ENCODE measurements at regions not wholly inside any gene's neighbourhood (a gene's known extent, or its start where the extent isn't known, plus 50 kb on each side); places are given as distances from the start of the nearest gene placed in this dataset.
"Not testable (repeated sequence)": the region's sequence is repeated elsewhere in the genome, so short reads cannot be mapped to it uniquely, and the experiment has no call there.

DNA sequence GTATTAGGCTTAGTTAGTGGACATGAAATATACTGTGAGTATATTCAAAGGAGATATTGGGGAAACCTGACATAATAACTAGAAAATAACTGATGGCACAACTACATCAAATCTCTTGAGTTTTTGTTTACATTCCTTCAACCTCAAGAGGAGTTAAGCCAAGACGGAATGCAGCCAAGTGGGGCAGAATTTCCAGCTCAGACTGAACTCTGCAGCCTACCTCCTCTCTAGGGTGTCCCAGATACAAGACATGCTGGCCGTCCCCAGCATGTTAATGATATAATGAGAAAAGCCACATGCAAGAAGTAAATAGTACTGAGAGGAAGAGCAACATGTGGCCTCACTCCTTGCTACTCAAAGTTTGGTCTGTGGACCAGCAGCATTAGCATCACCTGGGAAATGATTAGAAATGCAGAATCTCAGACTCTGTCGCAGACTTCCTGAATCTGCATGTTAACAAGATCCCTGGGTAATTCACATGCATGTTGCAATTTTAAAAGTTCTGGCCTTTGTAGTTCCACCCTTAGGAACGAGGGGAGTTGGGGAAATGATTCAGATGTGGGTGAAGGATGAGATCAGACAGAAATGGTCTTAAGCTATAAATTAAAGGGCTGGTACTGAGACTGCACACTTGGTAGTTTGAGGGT lies 118.4 kb upstream of the CACUL1 start:
- DNase-seq = no peak

DNA sequence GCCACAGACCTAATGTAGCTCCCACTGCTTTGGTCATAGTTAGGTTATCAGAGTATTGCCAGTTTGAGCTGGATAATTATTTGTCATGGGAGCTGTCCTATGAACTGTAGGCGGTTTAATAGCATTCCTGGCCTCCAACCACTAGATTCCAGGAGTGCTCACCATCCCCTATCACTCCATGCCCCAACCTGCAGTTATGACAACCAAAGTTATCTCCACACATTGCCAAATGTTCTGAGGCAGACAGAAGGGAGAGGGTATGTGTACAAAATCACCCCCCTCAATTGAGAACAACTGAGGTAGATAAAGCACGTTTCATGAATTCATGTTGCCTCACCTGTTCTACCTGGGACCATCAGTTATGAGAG lies 119.0 kb upstream of the CACUL1 start:
- no peak for DNase-seq

DNA sequence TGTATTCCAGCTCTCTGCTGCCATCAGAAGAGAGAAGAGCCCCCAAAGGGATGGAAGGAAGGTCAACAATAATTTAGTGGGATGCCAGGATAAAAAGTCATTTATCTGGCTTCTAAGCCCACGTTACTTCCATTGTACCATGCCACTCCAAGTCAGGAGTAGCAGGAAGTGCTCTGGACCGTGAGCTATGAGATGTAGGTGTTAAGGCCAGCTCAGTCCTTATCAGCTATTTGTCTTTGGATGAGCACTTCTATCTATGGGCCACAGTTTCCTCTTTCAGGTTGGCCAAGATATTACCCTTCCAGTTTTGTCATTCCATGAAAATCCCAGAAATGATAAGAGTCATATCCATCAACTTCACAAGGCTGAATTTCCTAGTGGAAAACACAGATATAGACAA lies 119.4 kb upstream of the CACUL1 start:
- DNase-seq = no peak

DNA sequence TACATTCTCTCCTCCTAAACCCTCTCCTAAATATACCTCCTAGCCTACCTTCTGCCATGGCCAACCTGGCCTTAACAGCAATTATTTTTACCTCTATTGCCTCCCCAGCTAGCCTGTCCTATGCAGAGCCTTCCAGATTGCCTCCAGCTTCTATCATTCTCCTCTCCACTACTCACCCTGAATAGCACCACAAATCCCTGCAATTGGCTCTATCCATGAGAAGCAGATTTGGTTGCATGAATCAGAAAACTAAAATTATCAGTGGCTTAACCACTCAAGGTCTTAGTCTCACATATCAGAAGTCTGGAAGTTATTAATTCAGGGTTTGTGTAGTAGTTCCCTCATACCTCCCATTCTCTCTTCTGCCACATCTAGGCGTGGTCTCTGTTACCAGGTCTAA lies 120.3 kb upstream of the CACUL1 start:
- no peak for DNase-seq

DNA sequence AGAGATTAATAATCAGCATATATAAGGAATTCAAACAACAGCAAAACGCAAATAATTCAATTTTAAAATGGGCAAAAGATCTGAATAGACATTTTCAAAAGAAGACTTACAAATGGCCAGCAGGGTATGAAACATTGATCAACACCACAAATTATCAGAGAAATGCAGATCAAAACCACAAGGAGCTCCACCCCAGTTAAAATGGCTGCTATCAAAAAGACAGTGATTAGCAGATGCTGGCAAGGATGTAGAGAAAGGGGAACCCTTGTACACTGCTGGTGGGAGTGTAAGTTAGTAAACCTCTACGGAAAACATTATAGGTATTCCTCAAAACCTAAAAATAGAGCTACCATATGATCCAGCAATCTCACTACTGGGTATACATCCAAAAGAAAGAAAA lies 128.0 kb upstream of the CACUL1 start:
- no peak for DNase-seq

DNA sequence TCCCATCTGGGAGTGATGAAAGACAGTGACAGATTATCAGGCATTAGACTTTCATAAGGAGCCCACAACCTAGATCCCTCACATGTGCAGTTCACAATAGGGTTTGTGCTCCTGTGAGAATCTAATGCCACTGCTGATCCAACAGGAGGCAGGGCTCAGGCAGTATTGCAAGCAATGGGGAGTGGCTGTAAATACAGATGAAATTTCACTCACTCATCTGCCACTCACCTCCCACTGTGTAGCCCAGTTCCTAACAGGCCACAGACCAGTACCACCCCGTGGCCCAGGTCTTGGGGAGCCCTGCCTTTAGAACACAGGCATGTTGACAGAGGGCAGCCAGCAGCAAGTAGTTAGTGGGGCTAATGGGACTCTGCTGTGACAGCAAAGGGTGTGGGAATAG lies 137.3 kb upstream of the NANOS1 start:
- DNase-seq = no peak

DNA sequence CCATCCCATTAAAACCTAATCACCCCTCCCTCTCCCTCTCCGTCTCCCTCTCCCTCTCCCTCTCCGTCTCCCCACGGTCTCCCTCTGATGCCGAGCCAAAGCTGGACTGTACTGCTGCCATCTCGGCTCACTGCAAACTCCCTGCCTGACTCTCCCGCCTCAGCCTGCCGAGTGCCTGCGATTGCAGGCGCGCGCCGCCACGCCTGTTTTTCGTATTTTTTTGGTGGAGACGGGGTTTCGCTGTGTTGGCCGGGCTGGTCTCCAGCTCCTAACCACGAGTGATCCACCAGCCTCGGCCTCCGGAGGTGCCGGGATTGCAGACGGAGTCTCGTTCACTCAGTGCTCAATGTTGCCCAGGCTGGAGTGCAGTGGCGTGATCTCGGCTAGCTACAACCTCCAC lies 134.6 kb upstream of the NANOS1 start:
- DNase-seq = not testable (repeated sequence)

DNA sequence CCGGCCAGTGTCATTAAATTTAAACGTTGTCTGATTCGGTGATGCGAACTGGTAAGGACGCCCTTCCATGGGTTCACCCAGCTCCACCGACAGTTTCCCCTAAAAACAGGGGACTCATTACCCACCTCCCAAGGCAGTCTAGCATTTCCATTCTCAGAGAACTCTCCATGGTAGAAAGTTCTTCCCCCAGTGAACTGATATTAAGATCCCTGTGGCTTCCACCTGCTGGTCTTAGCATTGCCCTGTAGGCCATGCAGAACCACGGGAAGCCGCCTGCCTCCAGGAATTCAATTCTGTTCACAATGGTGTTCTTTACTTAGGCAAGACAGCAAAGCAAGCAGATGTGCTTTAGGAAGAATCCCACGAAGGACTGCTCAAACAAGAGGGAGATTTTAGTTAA lies 128.9 kb upstream of the NANOS1 start:
- no peak for DNase-seq

DNA sequence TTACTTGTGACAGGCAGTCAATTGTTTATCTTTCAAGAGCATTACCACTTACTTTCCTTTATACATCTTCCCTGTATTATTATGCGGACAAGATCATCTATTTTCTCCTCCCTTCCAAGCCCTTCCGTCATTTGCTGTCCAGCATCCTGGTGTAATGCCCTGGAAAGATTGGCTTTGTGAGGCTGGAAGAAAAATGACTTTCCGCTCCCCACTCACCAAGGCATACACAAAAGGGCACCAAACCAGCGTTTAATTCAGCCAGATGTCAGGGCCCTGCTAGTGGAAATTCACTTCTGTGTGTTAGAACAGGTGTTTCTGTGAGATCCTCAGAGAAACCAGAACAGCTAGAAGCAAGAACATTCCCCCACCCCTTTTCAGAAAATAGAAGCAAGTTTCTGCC lies 128.1 kb upstream of the NANOS1 start:
- no peak for DNase-seq

DNA sequence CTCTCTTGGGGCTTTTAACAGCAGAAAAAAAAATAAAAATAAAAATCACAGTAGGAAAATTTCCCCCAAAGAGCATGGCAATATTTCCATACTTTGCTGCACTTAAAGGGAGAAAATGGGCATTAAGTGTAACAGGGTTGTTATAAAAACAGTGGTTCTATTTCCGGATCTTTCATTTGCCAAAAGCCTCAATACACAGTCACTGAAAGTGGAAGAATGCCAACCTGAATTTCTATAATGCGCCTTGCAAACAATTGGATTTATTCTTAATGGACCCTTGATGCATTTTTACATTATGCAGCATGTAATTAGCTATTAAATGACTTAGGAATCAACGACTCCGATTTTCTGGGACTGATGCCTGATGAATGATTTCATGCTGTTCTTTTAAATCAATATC lies 127.6 kb upstream of the NANOS1 start:
- peak; percentile 43 for DNase-seq

DNA sequence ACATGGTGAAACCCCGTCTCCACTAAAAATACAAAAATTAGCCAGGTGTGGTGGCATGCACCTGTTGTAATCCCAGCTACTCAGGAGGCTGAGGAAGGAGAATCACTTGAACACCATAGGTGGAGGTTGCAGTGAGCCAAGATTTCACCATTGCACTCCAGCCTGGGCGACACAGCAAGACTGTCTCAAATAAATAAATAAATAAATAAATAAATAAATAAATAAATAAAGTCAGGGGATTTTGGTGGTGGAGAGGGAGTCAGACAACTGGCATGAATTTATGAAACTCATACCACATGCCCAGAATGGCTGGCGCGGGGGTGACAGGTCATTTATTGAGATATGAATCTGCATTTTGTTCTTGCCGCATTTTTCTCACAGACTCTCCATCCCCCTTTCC lies 126.9 kb upstream of the NANOS1 start:
- DNase-seq = not testable (repeated sequence)

DNA sequence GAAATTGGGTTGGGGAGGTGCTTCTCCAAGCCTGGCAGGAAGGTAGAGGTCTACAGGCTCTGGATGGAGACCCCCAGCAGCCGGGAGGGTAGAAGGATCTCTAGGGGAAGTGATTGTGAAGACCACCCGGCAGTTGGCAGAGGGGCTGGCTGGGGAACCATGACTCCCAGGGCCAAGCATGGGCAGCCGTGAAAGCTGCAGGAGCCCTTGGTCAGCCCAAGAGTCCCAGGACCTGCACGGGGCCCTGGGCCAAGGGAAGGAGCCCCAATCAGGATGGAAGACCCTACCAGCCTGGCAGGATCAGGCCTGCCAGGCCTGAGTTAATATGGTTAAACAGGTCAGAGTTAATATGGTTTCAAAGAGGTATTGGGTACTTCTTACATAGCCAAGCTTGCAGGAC lies 126.3 kb upstream of the NANOS1 start:
- DNase-seq = no peak

DNA sequence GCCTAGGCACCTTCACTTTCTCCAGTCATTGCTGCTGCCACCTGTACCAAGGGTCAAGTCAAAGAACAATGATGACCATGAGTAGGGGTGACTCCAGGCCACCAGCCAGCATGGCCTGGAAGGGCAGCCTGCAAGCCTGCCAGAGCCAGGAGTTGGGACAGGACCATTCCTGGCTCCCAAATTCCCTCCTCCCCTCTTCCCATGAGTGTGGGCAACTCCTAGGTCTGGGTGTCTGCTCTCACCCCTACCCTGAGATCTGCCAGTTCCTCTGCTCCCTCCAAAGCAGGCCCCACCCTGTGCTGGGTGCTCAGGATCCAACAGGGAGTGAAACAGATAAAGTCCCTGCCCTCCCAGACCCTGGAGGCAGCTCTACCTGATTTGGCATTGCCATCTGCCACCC lies 125.8 kb upstream of the NANOS1 start:
- DNase-seq = no peak

DNA sequence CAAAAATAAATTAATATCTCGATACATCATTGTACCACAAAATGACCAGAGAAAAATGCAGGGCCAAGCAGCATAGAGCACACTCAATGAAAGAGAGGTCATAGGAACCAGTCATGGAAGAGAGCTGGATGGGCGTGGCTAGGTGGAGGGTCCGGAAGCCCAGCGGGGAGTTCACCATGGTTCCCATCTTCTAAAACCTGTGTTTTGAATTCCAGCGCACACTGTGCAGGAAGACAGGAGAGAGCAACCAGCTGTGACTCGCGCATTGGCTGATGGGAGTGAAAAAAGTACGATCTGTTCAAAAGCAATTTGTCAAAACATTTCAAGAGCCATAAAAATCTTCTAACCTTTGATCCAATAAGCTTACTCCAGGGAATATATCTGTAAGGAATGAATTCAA lies 125.2 kb upstream of the NANOS1 start:
- DNase-seq = no peak

DNA sequence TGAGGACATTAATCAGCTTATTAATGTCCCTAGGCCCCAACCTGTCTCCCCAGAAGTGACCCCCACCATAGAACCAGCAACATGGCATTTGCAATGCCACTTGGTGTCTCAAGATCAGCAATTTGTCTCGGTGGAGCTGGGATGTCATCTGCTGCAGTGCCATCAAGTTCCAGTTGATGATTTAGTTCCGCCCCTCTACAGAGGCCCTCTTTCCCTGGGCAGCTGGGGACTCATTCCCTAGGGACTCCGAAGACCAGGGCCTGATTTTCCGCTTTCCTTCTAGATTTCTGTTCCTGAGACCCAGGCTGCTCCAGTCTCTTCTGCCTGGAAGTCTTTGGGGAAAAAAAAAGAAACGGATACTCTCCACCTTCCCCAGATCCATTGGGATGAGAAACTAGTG lies 122.5 kb upstream of the NANOS1 start:
- DNase-seq = no peak

DNA sequence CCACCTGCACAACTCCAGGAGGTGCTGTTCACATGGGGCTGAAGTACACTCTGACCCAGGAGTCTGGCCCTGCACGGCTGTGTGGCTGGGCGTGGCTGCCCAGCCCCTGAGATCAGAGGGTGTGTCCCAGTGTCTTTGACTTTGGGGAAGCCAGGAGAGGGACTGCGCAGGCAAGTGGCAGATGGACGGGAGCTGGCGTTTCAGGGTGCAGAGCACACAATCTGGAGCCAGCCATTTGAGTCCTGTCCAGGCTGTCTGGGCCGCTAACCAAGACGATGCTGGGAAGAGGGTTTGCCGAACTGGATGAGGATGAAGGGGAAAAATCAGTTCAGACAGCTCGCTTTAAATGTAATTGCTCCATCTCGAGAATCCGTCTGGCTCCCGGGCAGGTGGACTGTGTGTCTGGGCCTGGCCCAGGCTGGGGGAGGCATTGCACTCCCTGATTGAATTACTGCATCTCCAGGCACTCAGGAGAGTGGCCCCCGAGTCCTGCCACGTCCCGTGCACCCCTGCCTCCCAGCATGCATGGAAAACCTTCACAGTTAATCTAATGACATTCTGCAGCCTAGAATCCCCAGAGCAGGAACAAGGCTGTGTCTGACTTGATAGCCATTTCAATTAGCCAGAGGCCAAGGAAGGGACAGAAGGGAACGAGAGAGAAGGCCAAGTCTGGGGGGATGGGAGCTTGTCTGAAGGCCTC lies 120.8 kb upstream of the NANOS1 start:
- no peak for DNase-seq

DNA sequence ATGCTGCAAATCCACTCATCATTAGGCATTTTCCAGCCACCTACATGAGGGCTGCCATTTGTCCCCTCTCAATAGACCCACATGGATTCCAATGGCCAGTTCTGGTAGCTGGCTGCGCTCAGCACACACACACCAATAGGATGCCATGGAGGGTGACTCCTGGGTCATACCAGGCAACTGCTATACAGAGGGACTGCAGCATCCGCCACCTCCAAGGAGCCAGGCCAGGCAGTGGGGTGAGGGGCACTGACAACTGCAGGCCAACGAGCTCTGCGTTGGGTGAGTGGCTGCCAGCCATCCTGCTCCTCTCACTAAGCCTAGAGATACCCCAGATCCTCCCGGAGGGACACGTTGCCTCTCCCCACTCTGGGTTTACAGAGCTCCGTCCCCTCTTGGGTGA lies 118.8 kb upstream of the NANOS1 start:
- no peak for DNase-seq

DNA sequence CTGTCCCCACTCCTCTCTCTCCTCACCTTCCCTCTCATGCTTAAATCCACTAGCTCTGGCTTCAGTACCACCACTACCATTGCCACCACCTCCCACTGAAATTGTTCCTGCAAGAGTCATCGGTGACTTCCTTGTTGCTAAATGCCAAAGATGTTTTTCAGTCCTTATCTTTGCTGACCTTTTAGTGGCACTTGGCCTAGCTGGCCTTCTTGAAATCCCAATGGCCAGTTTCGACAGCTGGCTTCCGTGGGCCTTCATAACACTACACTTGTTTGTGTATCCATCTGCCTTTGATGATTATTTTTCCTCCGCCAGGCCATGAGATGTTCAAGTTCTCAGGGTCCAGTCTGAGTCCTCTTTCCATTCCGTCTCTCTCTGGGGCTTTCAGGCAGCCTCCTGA lies 118.2 kb upstream of the NANOS1 start:
- no peak for DNase-seq

DNA sequence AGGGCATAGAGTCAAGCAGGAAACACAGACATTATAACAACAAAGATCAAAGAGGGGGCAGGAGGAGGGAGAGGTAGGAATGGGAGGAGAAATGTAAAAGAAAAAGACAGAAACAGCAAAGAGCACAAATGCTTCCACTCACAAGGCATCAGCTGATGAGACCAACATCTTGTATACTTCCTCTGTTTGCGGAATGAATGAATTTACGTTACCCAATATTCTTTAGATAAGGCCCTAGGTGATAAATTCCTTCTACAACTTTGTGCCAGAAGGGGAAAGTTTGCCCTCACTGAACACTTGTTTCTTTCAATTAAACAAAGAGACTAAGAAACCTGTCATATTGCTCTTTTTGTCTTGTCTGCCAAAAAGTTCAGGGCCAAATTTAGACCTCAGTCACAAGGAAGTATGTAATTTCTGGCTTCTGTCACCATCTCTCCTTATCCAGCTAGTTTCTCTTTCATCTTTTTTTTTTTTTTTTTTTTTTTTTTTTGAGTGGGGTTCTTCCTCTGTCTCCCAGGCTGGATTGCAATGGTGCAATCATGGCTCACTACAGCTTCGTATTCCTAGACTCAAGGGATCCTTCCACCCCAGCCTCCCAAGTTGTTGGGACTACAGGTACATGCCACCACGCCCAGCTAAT lies 116.4 kb upstream of the NANOS1 start:
- DNase-seq = no peak

DNA sequence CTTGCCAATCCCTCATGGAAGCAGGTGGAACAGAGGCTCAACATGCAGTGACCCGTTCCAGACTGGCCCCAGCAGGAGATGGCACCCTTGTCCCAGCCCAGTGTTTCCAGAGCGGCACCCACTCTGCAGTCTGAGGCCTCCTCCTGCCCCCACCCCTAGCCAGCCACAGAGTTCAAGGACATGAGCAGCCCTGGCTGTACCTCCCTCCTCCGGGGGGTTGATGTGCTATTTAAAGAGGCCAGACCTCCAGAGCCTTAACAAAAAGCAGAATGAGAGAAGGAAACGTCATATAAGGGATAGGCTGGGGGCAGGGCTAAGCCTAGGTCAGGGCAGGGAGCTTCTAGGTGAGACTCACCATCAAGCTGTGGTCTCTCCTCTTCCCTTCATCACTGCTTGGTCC lies 115.7 kb upstream of the NANOS1 start:
- DNase-seq = no peak

DNA sequence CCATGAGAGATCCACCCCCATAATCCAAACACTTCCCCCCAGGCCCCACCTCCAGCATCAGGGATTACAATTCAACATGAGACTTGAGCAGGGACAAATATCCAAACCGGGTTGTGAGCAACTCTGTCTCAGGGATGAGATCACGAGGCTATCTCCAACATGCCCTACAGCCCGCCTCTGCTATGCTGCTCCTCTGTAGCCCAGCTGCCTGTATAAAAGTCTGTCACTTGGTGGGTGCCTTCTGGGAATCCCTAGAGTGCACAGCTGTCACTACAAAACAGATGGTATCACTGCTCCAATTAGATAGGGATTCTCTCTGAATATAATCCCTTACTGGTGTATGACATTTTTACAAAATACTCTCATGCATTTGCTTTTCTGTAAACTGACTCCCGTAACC lies 114.9 kb upstream of the NANOS1 start:
- DNase-seq = no peak

DNA sequence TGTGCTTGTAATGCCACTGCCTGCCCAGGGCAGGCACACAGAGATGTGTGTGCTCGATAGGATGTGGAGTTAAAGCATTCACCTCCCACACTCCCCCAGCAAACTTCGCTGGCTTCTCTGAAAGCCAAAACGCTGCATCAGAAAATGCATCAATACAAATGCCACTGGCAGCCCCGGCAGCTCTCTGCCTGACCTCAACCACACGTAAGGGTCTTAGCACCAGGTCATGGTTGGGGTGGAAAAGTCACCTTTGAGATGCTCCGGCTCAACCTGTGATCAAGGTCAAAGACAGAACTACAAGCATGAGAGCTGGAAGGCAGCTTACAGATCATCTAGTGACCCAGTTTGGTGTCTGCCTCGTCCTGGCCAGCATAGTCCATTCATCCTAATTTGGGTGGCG lies 114.4 kb upstream of the NANOS1 start:
- DNase-seq = no peak

DNA sequence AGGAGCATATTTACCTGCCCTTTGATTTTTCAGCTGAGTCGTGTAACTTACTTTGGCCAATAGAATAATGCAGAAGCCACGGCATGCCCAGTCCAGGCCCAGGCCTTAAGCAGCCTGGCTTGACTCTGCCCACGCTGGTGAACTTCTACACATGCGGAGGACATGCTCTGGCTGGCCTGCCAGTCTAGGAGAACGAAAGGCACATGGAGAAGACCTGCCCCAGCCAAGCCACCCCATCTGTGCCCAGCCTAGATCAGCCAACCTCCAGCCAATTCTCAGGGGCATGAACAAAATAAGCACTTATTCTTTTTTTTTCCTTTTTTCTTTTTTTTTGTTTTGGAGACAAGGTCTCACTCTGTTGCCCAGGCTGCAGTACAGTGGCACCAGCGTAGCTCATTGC lies 112.7 kb upstream of the NANOS1 start:
- no peak for DNase-seq

DNA sequence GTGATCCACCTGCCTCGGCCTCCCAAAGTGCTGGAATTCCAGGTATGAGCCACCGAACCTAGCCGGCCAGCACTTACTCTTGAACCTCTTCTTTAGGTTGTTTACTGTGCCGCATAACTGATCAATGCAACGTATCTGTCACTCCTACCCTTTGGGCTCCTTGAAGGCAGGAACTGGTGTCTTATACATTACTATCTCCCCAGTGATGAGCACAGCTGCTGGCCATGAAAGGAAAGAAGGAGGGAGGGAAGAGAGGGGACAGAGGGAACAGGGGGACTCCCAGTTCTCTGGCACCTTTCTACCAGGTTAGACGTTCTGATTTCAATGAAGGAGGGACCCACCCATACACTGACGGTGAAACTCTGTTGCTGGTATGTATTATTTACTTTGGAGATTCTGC lies 111.8 kb upstream of the NANOS1 start:
- no peak for DNase-seq

DNA sequence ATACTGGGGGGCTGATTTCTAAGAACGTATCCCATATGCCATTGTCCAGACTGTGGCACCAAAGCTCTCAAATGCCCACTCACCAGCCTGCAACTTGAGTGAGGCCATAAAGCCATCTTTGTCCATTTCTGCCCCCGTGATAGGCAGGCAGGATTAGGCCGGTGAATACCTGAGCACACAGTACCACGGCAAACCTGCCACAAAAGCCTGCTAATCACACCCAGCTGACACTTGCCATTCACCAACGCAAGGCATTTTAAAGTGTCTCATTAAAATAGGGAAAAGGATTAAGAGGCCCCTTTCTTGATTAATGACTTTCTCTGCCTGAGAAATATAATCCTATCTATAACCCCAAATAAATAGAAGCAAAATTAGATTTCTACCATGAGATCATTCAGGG lies 111.4 kb upstream of the NANOS1 start:
- no peak for DNase-seq

Measured in DMS79 treated with DMSO at 0.1 percent for 48 hours (cell line).